GM18511 (cell line): ENCODE measurements at regions not wholly inside any gene's neighbourhood (a gene's known extent, or its start where the extent isn't known, plus 50 kb on each side); places are given as distances from the start of the nearest gene placed in this dataset.
A peak's percentile ranks its signal among the peaks of the same experiment; 100 is the strongest.

ENCODE experiments used
- ATAC-seq: cut with Tn5 transposase; IDR thresholded peaks from one replicate; pipeline ENCODE4 v1.9.1; 2021; ENCODE audit warnings: mild to moderate bottlenecking, moderate library complexity; ENCODE audit not compliant: unreplicated experiment

DNA sequence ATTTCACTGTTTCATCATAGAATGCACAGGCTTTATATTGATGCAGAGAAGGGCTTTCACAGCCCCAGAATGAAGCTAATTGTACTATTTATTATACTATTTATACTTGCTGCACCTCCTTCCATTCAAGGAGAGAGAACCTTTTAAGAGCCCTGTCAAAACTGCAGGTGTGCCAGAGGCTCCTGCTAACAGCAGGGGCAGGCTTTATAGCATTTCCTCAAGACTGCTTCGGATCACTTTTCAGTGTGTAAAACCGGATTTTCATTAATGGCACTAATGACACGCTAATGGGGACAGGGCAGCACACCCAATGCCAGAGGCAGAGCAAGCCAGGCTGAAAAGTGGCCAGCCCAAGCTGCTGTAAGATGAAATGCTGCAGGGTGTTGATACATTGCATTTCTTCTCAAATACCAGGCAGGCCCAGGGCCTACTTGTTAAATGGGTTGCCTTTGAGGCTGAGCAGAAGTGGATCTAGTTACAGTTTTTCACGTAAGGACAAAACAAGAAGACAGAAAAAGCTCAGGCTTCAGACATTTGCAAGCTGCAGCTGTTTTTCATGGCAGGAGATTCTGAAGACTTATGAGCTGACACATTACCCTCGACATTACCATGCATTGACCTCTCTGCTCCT lies 487.7 kb upstream of the BTBD3 start:
- ATAC-seq: no peak

DNA sequence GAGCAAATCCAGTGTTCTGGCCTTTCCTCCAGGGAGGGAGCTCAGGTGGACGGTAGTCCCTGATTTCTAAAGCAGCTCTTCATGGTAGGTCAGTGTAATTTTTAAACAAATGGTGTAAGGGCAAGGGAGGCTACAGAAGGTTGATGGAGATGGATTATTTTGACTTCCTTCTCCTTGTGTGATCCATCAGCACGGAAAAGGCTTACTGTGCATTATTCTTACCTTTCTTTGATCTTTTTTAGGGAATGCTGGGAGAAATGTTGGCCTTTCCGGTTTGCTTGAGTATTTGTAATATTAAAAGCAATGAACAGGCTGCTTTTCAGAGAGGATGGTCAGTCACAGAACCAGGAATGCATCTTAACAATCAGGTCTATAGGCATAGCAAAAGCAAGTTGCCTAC lies 487.0 kb upstream of the BTBD3 start:
- ATAC-seq: no peak

DNA sequence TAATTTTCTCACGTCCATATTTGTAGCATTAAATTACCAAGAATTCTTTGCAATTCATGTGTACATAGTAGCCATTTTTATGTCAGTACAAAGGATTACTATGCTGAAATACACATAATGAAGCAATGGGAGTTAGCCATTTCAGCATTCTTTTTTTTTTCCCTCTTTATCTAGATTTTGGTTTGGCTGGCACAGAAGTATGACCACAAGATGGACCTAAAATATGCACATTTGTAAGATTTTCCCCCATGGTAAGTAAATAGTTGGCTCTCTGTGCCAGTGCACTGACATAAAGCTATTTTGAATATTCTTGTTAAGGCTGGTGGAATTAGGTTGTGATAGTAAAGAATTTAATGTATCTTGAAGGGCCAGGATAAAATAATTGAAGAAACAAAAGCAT lies 486.1 kb upstream of the BTBD3 start:
- no peak for ATAC-seq

DNA sequence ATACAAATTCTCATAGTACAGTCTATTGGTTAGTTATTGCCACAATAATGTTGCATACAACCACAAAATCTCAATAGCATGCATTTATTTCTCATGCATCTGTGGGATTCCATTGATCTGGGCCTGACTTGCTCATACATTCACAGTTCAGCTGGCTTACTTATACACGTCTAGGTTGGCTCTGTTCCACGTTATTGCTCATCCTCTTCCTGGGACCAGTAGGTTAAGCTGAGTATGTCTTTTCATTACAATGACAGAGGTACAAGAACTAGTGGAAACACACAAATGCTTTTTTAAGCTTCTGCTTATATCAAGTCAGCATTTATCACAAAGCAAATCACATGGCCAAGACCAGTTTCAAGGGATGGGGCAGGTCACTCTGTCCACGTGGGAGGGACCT lies 485.3 kb upstream of the BTBD3 start:
- ATAC-seq: no peak

DNA sequence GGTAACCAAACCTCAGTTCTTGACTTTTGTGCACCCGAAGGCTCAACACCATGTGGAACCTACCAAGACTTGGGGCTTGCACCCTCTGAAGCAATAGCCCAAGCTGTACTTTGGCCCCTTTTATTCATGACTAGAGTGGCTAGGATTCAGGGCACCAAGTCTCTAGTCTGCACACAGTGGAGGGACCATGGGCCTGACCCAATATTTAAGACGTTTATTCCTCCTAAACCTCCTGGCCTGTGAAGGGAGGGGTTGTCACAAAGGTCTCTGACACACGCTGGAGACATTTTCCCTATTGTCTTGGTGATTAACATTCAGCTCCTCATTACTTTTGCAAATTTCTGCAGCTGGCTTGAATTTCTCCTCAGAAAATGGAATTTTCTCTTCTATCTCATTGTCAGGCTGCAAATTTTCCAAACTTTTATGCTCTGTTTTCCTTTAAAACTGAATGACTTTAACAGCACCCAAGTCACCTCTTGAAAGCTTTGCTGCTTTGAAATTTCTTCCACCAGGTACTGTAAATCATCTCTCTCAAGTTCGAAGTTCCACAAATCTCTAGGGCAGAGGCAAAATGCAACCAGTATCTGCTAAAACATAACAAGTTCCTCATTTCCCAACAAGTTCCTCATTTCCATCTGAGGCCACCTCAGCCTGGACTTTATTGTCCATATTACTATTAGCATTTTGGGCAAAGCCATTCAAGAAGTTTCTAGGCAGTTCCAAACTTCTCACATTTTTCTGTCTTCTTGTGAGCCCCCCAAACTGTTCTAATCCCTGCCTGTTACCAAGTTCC lies 481.4 kb upstream of the BTBD3 start:
- no peak for ATAC-seq

DNA sequence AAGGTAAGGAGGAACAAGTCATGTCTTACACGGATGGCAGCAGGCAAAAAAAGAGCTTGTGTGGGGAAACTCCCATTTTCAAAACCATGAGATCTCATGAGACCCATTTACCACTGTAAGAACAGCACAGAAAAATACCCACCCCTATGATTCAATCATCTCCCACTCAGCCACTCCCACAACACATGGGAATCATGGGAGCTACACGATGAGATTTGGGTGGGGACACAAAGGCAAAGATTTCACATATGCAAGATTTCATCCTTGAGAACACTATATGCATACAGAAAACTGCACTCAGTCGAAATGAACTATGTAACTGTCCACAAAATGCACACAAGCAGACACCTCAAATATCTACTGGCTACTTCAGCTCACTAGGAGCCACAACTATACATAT lies 480.6 kb upstream of the BTBD3 start:
- no peak for ATAC-seq

DNA sequence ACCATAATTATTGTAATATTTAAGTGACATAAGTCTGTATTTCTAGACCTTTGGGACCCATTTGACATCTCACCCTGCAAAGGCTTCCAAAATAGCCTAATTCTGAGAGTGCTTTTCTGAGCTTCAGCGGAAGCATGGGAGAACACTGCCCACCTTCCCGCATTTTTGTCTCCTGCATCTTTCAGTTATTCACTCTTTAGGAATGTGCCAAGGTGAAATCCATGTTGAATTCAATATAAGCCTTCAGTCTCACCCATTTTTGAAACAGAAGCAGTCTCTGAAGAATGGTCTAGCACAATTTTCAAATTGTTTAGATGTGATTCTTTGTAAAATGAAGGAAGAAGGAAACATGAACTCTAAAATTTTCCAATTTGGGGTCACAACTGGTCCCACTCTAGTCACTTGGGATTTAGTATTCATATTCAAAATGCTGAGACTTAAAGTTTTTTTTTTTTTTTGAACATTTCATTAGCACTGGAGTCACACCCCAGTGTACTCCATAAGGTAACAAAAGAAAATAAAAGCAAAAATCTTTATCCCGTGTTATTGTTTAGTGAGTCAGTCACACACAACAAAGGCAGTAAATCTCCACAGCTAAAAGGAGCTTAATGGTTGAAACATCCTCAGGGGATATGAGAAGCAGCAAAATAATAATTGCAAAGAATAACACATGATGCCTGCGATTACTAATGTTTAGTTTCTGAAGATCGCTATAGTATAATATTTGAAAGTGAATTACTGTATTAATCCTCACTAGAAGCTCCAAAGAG lies 479.9 kb upstream of the BTBD3 start:
- ATAC-seq: no peak

DNA sequence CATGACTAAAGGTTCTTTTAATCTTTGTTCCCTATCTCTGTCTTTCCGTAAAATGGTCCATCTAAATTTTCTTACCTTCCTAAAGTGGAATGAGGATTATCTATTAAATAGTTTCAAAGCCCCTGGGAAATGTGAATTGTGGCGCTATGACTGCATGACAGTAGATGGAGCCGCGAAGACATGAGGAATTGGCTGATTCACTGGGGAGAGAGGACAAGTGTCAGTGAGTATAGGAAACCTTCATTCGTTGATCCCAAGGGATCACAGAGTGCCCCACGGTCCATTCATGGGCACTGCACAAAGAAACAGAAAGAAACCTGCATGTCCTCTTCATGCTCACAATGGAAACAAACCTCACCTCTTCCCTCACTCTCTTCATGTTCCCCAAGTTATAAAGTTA lies 479.3 kb upstream of the BTBD3 start:
- ATAC-seq: no peak

DNA sequence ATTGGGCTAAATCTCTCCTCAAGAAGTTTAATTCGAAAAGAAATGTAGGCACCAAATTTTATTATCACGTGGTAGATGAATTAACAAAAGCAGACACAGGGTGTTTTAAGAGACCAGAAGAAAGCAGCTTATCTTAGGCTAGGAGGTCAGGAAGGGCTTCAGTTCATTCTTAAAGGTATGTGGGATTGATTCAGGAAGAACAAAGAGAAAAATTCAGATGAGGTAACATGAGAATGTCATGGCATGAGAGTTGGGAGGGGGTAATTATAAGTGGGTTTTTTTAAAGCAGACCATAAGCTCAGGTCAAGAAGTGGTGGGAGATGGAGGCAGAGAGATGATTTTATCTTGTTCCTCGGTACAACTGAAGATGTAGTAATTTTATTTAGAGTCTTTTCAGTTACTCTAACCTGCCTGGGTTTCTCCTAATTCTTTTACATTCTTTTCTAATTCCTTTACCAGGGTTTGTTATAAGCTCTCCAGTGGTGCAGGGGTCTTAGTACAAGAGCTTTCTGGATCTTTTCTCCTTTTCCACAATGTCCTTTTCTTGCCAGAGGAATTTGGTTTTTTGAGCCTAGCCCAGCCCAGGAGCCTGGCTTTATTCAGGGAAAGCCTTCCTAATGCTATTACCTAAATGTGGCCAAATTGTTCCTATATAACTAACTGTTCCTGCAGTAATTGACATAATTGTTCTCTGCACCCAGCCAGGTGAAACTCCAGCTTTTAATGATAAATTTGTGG lies 474.1 kb upstream of the BTBD3 start:
- ATAC-seq: no peak

DNA sequence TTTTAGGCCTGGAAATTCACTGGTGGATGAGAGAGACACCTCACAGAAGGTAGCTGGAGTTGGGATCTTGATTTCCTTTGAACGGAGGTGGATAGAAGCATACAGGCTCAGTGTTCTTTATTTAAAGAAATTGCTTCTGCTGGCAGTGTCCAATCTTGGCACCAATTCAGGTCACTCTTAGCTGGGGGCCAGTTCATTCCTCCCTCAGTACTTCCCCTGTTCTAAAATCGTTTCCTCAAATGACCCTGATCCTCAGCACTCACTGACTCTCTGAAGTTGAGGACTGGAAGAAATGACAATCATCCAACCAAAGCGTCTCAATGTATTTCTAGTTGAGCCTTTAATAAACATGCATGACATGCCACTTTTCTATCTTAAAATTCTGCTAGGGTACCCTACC lies 472.5 kb upstream of the BTBD3 start:
- ATAC-seq: no peak

DNA sequence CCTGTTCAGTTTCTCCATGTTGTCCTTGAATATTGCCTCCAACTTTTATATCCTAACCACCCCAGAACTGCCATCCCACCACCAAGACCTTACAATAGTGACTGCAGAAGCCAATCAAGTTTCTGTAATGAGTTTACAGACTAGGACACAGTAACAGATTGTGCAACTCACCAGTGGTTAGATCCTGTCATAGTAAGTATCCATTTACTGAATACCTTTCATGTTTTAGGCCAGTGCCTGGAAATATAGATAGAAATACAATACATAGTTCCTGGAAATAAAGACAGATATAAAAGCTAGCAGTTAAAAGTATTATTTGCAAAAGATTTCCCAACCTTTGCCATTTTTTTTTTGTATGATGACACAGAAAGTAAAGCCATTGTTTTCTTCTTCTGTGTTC lies 471.8 kb upstream of the BTBD3 start:
- no peak for ATAC-seq

DNA sequence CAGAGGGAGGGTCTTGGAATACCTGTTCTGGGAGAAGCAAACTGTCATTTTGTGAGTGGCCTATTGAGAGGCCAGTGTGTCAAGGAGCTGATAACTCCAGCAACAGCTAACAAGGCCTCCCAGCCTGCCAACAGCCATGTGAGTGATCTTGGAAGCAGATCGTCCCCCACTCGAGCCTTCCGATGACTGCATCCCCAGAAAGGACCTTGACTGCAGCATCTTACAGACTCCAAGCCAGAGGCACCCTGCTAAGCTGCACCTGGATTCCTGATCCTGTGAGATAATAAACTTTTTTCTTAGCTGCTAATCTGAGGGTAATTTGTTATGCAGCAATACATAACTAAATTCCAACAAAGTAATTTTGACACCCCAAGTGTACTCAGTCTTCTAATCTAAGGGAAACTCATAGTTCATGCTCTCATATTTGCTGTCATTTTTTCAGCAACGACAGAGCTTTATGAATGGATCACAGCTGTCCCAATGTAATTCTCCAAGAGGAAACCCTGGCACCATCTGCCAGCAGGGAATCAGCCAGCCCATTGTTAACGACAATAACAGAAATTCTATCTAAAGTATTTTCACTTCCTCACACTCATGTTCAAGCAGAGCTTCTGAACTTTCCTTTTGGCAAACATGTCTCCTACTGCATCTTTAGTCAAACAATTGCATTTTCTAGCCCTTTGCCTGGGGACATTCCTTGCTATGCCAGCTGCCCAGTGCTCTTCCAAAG lies 470.2 kb upstream of the BTBD3 start:
- no peak for ATAC-seq

DNA sequence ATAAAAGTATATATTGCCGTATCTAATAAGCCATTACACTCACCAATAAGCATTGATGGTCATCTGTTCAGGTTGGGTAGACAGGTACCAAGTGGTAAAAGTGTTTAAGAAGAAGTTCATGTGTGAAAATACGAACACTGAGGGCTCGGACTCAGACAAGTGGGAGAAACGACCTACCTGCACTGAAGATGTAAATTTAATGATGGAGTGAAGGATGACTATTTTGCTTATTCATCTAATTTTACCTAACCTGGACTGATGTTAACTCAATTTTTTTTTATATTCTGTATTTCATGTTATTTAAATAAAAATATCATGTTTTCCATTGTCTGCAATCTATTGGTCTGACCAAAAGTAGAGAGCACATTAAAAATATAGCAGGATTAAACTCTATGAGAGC lies 469.1 kb upstream of the BTBD3 start:
- no peak for ATAC-seq

DNA sequence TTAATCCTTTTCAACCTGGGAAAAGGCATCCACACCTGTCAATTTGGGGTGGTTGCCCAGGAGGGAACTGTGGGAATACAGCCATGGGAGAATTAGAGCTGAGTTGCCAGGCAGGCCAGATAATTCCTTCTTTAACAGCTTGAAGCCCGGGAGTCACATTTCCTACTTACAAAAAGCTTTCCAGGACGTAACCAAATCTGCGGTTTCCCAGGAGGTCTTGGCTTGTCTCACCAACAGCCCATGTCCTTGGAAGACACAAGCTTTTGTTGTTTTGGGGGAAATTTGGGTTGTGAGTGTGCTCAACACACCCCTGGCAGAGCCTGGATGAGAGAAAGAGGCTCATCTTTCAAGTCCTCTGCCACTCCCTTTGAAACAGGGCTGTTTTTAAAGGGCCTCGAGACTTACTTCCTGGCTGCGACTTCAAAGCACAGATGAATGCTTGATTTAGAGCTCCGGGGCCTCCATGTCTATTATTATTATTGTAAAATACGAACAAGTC lies 465.9 kb upstream of the BTBD3 start:
- no peak for ATAC-seq

DNA sequence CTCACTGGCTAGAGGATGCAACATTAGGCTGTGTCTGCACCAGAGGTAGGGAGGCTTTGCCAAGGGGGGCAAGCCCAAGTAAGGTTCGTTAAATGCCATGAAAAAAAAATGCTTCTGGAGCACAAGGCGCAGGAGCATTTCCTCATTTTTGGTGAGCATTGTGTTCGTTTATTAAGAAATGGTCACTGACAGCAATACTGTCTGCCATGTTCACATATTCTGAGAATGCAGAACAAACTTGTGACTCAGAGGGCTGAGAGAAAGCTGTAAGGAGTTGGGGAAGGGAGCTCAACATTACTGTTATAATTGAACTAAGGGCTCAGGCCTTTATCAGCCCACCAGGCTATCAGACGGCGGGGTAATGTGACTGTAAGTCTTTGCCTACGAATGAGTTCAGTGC lies 465.4 kb upstream of the BTBD3 start:
- no peak for ATAC-seq

DNA sequence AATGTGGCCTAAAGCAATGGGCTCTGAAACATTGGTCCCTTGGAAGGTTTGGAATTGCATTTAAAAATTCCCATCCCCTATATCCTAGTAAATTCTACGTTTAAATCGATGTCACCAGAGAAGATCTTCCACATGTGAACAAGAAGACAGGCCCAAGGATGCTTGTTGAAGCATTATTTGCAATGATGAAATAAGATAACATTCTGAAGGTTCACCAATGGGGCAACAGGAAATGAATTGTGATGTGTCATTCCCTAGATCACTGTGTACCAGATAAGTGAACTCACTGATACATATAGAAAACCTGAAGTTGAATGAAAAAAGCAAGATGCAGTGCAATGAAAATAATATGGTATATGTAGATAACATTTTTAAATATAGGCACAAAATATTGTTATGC lies 464.3 kb upstream of the BTBD3 start:
- no peak for ATAC-seq

DNA sequence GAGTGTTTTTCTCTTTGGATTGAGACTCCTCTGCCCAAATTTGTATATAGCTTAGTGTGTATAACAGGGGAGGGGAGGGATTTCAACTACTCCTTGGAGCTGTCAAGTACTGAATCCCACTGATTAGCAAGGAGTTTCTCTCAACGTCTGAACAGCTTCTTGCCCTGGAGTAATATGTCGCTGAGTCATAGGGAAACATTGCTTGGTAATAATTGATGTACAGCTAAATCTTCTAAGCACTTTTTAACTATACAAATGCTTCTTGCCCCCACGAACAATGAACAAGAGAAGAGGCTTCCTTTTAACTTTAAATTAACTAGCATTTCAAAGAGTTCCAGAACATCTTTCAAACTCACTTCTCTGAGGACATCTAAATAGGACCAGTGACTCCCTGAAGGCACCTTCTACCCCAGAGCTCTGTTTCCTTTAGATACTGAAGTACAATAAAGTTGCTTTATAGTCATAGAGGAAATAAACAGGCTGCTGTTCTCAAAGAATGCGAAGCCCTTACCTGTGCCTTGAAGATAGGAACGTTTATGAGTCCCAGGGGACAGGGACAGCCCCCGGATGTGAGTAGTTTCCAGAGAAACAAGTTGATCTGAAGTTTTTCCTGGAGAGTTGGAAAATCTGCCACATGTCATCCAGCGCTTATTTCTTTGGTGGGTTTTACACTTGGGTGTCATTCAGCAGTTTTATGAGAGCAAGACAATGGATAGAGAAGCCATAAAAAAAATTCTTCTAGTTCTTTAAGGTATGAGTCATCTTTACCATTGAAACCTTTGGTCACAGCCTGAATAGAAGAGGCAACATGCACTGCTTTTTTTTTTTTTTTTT lies 462.5 kb upstream of the BTBD3 start:
- ATAC-seq: peak; percentile 41

DNA sequence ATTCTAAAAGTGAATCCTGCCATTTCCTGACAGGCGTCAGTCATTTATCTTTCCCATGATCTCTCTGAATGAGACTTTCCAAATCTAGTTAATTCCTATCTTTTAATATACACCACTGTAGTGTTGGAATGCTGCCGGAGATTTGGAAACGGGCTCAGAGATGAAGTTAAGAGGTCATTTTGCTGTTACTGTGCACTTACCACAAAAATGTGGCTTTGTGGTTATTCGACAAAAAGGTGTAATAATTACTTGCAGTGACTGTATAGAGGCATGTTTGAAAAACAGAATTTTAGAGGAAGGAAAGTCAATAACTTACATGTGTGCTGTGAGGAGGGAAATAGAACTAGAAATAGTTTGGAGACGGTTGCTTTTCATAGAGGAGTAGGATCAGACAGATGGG lies 460.2 kb upstream of the BTBD3 start:
- no peak for ATAC-seq

DNA sequence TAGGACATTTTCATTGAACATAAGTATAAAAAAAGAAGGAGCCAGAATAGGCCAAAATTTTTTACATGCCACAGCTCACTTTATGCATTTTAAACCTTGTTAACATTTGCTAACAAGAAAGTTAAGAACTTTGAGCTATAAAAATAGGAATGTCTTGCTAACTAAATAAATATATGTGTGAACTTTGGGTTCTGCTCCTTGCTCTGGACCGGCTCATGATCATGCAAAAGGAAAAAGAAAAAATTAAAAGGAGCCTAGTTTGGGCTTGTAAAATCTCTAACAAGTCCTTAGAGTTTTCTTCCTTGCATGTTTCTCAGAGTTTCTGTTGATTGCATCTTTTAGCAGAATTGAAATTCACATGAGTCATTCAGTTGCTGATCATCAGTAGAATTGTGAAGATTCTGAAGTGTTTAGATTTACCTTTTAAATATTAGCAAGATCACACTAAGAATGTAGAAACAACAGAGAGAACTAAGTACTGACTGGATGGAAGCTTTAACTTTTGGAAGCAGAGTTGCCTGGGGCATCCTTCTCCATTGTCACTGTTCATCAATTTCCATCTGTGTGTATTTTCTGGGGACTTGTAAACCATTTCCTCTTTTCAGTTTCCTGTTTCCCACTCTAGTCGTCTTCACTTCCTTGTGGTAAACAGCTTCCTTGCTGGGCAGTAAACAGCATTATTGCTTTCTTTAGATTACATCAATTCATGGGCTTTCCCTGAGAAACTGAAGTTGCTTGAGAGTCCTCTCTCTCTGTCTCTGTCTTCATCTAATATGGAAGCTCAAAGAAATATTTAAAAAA lies 458.4 kb upstream of the BTBD3 start:
- no peak for ATAC-seq
